ENCODE measurements at regions not wholly inside any gene's neighbourhood (a gene's known extent, or its start where the extent isn't known, plus 50 kb on each side); places are given as distances from the start of the nearest gene placed in this dataset.

DNA sequence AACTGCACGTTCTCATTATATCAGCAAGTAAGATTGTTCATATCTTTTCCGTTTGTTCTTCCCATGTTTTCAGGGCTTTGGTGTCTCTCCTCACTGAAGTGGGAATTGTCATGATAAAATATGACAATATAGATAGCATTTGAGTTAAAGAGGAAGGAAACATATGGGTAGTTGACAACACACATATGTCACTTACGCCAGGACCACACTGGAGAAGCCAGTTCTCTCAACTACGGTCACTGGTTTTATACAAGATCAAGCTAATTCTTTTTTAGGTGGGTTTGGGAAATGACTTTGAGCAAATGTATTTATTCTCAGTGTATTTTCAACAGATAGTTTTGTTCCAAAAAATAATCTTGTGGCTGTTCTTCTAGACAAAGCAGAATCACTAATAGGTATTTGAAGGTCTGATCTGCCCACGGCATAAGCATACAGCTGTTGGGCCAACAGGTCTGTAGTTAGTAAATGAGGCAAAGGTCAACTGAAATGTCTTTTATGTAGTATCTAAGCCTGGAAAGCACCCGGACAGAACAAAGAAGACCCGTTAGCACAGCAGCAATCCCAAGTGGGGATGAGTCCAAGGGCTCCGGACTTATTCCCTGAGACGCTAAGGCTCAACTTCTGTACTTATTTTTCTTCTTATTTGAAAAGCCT is 433.6 kb upstream of the ZP4 start:
- Histone ChIP-seq H3K9me3 (replicated peaks; ENCODE audit: control insufficient read depth, insufficient read depth, low read length) (peaks cover 2% of the 10 kb centered on the region), H3K27me3 (ENCODE audit: control insufficient read depth in 2 of 2, insufficient read depth in 2 of 2, low read length in 2 of 2) (no peaks in the 10 kb centered on the region), H3K36me3 (ENCODE audit: control insufficient read depth in 2 of 2, extremely low read depth in 1 of 2, insufficient read depth in 2 of 2, low read length in 2 of 2) (no peaks in the 10 kb centered on the region), H2AFZ (ENCODE audit: low read depth, low read length) (no peak overlapping the region), H3K9me1 (replicated peaks; ENCODE audit: control insufficient read depth, extremely low read depth, insufficient read depth, low read length) (no peaks in the 10 kb centered on the region), H3K9ac (replicated peaks; ENCODE audit: extremely low read depth, insufficient read depth, low read length) (no peak overlapping the region), H3K79me2 (ENCODE audit: control insufficient read depth, insufficient read depth, low read length) (no peaks in the 10 kb centered on the region), H3K4me1 (ENCODE audit: control insufficient read depth, extremely low read depth, insufficient read depth, low read length) (no peaks in the 10 kb centered on the region), H3K4me3 (replicated peaks in 1 of 3; ENCODE audit: insufficient read depth in 1 of 3, low read depth in 1 of 3, low read length in 3 of 3) (no peak overlapping the region), H4K20me1 (replicated peaks; ENCODE audit: control insufficient read depth, extremely low read depth, insufficient read depth, low read length) (no peaks in the 10 kb centered on the region), H3K4me2 (ENCODE audit: insufficient read depth, low read length) (no peak overlapping the region), H3K27ac (ENCODE audit: insufficient read depth, low read depth, low read length) (no peak overlapping the region)
- BruUV-seq (replicated peaks): no TSS peak
- TF ChIP-seq, protein P1, sequence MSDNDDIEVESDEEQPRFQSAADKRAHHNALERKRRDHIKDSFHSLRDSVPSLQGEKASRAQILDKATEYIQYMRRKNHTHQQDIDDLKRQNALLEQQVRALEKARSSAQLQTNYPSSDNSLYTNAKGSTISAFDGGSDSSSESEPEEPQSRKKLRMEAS (IDR thresholded peaks at IDR 0.05; ENCODE audit: insufficient read depth, insufficient read length): no peak
- no peak for TF ChIP-seq POLR2AphosphoS5 (IDR thresholded peaks at IDR 0.05; ENCODE audit: insufficient read depth, low read depth, low read length)
- TF ChIP-seq POLR2A (IDR thresholded peaks at IDR 0.05; ENCODE audit: low read depth, low read length): no peak
- no peak for TF ChIP-seq JUN (IDR thresholded peaks at IDR 0.05; ENCODE audit: borderline replicate concordance, insufficient read depth, insufficient read length, low read depth)
- TF ChIP-seq FOS (IDR thresholded peaks at IDR 0.05; ENCODE audit: borderline replicate concordance, insufficient read depth, low read length): no peak
- no peak for TF ChIP-seq GATA2 (IDR thresholded peaks at IDR 0.05; ENCODE audit: insufficient read depth, insufficient read length, low read depth, low read length)
- no peak for TF ChIP-seq MYC (IDR thresholded peaks at IDR 0.05; ENCODE audit: low read depth, low read length)
- TF ChIP-seq EZH2 (IDR thresholded peaks at IDR 0.05; ENCODE audit: borderline replicate concordance, low read depth, low read length, severe bottlenecking): no peak
- TF ChIP-seq CTCF (IDR thresholded peaks at IDR 0.05; ENCODE audit: extremely low read depth in 1 of 2, insufficient read depth in 1 of 2, low read depth in 1 of 2, low read length in 2 of 2): no peak
- FAIRE-seq: no peak
- DNase-seq (ENCODE audit: low read depth, low spot score): no peak
- intact Hi-C loops (cut with micrococcal nuclease): no loop called here
- ChIA-PET POLR2A (no interaction called here), CTCF (no interaction called here)
- dilution Hi-C loops (cut with MboI; ENCODE audit: extremely low pct_ligation_motif_present, low sequenced_read_pairs): no loop called here

Data from endothelial cell of umbilical vein (primary cell).